Skin epidermis (tissue), 12 donors: ENCODE measurements at regions not wholly inside any gene's neighbourhood (a gene's known extent, or its start where the extent isn't known, plus 50 kb on each side); places are given as distances from the start of the nearest gene placed in this dataset.

ENCODE experiments used
- H3K27ac ChIP-seq, 21 experiments: fragments of 200-600 bp; sonication (generic) in 11 of 21; one replicate each; pipeline ENCODE4 v1.5.0; 2020; ENCODE audit warnings: mild to moderate bottlenecking in 3 of 21, inconsistent platforms in 2 of 21, moderate library complexity in 2 of 21
- H3K4me3 ChIP-seq, 7 experiments: fragments of 200-600 bp; sonication (generic) in 2 of 7; one replicate each; pipeline ENCODE4 v1.5.0; 2020; ENCODE audit warnings: inconsistent platforms in 2 of 7, mild to moderate bottlenecking in 2 of 7, moderate library complexity in 1 of 7

GRCh38 chr3:104523136-104523535 lies 843.6 kb upstream of the ALCAM start:
- no peak overlapping the region for H3K27ac ChIP-seq

DNA sequence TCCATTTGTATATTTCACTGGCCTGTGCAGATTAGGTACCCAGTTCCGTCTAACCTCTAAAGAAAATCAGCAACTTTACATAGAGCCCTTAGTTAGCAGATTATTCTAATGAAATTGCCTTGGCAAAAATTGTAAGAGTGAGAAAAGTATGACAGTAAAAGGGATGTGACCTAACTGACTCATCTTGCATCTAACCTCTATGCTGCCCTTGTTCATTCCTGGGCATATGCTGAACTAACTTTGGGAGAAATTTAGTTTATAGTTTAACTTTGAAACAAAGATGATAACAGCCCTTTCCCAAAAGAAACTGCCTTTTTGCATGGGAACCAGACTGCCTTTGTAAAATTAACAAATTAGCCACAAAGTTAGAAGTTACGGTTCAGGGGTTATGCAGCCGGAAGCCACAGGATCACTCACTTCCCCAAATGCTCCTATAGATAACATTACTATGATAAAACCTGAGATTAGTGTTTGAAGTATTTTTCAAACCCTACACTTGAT lies 839.8 kb upstream of the ALCAM start:
- Histone ChIP-seq H3K4me3 (no peak overlapping the region), H3K27ac (no peak overlapping the region)

More at GRCh38 chr3:104523136-104523535, 843.6 kb upstream of the ALCAM start:
- H3K4me3 ChIP-seq: no peak overlapping the region

GRCh38 chr3:104530934-104531333 lies 835.8 kb upstream of the ALCAM start:
- Histone ChIP-seq H3K4me3 (no peak overlapping the region), H3K27ac (no peak overlapping the region)

GRCh38 chr3:104536715-104537114 lies 830.0 kb upstream of the ALCAM start:
- H3K27ac ChIP-seq: no peak overlapping the region
- no peak overlapping the region for H3K4me3 ChIP-seq

DNA sequence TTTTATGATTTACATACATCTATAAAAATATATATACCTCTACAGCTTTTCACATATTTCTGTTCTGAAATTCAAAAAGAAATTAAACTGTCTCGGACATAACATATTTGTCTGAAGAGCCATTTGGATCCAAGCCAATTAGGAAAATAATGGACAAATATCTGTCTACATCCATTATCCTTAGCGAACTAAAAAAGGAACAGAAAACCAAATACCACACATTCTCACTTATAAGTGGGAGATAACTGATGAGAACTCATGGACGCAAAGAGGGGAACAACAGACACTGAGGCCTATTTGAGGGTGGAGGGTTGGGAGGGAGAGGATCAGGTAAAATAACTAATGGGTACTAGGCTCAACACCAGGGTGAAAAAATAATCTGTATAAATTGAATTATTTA lies 829.4 kb upstream of the ALCAM start:
- no peak overlapping the region for H3K4me3 ChIP-seq
- no peak overlapping the region for H3K27ac ChIP-seq

- no peak overlapping the region for H3K27ac ChIP-seq
- H3K4me3 ChIP-seq: no peak overlapping the region
Observed at GRCh38 chr3:104546301-104546700, 820.4 kb upstream of the ALCAM start.

DNA sequence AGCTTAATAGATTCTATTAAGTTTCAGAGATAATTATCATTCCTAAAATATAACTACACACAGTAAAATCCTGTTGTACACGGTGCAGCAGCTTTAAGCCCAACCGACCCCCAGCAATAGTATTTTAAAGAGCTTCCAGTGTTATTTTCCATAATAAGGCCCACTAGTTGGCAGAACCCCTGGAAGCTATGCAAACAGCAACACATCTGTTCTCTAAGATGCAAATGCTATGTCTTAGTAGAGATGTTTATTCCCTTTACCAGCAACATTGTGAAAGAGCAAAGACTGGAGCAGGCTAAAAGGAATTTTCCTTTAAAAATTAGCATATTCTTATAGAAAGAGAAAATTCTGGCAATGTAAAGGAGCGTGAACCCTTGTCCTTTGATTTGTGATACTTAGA lies 819.7 kb upstream of the ALCAM start:
- no peak overlapping the region for H3K4me3 ChIP-seq
- no peak overlapping the region for H3K27ac ChIP-seq

DNA sequence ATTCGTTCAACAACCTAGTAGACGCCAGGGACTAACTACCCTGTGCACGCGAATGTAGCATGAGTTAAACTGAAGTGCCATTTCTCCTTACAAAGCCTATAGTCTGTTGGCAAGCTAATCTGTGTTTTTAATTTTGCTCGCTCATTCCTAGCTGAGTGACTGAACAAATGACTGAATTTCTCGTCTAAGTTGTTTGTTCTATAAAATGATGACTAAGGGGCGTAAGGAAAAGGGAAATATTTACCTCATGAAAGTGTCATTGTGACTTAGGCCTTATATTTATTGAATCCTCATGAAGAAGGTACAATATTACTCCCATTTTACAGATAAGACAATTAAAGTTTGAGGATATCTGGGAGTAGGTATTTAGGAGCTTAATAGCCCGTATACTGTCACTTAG lies 818.3 kb upstream of the ALCAM start:
- Histone ChIP-seq H3K4me3 (no peak overlapping the region), H3K27ac (no peak overlapping the region)

GRCh38 chr3:104549099-104549714 lies 817.5 kb upstream of the ALCAM start:
- H3K4me3 ChIP-seq: no peak overlapping the region

GRCh38 chr3:104553121-104553520 lies 813.6 kb upstream of the ALCAM start:
- Histone ChIP-seq H3K4me3 (no peak overlapping the region), H3K27ac (no peak overlapping the region)

More at GRCh38 chr3:104549099-104549714, 817.5 kb upstream of the ALCAM start:
- no peak overlapping the region for H3K27ac ChIP-seq

GRCh38 chr3:104554425-104554824 lies 812.3 kb upstream of the ALCAM start:
- Histone ChIP-seq H3K27ac (no peak overlapping the region), H3K4me3 (no peak overlapping the region)

DNA sequence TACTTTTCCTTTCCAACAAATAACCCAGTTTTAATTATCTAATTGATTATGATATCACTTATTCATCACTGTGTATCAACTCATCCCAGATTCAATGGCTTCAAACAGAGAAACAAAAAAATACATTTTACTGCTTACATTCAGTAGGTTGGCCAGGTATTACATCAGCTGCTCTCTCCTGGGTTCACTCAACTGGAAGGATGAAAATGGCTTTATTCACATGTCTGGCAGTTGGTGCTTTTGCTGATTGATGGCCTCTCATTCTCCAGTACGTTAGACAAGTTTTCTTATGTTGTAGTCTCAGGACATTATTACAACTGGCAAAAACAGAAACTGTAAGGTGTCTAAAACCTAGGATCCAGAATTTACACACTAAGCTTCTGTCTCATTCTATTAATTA lies 811.0 kb upstream of the ALCAM start:
- no peak overlapping the region for H3K27ac ChIP-seq

GRCh38 chr3:104556372-104557078 lies 810.2 kb upstream of the ALCAM start:
- H3K27ac ChIP-seq: no peak overlapping the region
- no peak overlapping the region for H3K4me3 ChIP-seq

More for the DNA sequence above, 811.0 kb upstream of the ALCAM start:
- no peak overlapping the region for H3K4me3 ChIP-seq

- Histone ChIP-seq H3K4me3 (no peak overlapping the region), H3K27ac (no peak overlapping the region)
Observed at GRCh38 chr3:104561324-104561723, 805.4 kb upstream of the ALCAM start.

DNA sequence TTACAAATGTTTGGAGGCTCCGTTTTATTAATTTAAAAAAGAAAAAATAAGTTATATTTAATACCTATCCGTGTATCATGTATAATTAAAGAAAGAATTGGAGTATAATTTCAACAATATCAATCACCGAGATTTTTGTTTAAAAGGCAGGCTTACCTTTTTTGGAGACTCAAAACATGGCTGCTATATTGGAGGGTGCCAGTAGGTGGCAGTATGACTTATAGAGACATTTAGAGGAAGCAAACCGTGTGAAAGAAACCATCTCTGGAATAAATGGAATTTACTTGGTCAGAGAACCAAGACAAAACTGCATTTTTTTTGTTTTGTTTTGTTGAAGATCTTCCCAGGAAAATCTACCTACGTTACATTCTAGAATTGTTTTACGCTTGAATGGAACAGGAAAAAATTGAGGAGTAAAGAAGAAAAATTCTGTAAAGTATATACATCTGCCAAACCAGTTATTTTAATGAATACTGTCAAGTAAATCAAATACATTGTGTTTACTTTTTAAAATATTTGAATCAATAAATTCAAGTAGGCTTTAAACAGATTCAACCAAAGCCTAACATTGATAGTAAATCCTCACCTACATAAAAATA lies 802.6 kb upstream of the ALCAM start:
- H3K4me3 ChIP-seq: no peak overlapping the region
- H3K27ac ChIP-seq: no peak overlapping the region

GRCh38 chr3:104566054-104566453 lies 800.7 kb upstream of the ALCAM start:
- Histone ChIP-seq H3K4me3 (no peak overlapping the region), H3K27ac (no peak overlapping the region)

DNA sequence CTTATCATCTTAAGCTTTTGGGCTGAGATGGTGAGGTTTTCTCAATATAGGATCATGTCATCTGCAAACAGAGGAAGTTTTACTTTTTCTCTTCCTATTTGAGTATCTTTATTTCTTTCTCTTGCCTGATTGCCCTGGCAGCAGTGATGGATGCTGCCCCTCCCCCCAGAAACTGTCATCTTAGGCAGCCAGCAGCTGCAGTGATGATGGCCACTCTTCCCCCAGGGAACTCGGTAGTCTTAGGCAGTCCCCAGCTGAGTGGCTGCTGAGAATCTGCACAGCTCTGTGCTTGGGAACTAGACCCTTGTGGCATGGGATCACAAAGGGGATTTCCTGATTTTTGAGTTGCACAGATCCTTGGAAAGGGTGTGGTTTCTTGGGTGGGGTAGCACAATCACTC lies 791.1 kb upstream of the ALCAM start:
- H3K27ac ChIP-seq: no peak overlapping the region

DNA sequence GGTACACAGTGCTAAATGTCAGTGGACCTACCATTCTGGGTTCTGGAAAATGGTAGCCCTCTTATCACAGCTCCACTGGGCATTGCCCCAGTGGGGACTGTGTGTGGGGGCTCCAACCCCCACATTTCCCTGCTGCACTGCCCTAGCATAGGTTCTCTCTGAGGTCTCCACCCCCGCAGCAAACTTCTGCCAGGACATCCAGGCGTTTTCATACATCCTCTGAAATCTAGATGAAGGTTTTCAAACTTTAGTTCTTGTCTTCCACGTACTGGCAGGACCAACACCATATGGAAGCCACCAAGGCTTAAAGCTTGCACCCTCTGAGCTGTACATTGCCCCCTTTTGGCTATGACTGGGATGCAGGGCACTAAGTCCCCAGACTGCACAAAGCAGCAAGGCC lies 788.2 kb upstream of the ALCAM start:
- H3K4me3 ChIP-seq: no peak overlapping the region

More for the DNA sequence above, 791.1 kb upstream of the ALCAM start:
- H3K4me3 ChIP-seq: no peak overlapping the region

DNA sequence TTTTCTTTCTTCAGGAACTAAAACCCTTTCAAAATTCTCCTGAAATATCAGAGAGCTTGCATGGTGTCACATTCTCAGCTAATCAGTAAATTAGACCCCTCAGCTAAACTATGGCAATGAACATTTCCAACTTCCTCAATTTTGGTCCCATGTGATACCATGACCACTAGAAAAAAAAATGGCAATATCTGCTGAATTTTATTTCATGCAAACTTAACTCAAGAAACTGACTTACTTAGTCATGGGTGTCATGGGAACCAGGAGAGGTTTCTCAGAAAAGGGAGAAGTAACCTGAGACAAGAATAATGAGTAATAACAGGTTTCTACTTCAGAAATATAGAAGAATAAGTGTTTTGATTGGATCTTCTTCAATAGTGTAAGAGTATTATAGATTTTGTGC lies 784.6 kb upstream of the ALCAM start:
- H3K4me3 ChIP-seq: no peak overlapping the region
- H3K27ac ChIP-seq: no peak overlapping the region

More for the DNA sequence above, 788.2 kb upstream of the ALCAM start:
- H3K27ac ChIP-seq: no peak overlapping the region

- H3K27ac ChIP-seq: no peak overlapping the region
Observed at GRCh38 chr3:104584682-104585081, 782.0 kb upstream of the ALCAM start.

DNA sequence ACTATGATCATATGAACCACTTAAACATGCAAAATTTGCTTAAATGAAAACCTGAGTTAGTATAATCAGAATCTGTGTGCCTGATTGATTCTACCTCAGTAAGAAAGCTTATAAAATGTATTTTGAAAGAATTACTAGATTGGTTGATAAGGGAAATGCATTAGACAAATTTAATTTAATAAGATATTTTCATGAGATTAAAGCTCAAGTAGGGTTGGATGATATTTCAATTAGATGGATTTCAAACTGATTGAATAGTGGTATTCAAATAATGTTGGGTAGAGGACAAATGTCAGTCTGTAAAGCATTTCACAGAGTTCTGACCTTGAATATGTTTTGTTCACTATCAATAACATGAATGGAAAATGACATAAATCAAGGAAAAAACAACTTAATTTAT lies 780.4 kb upstream of the ALCAM start:
- Histone ChIP-seq H3K27ac (no peak overlapping the region), H3K4me3 (no peak overlapping the region)

More at GRCh38 chr3:104584682-104585081, 782.0 kb upstream of the ALCAM start:
- H3K4me3 ChIP-seq: no peak overlapping the region
